ENCODE measurements at regions not wholly inside any gene's neighbourhood (a gene's known extent, or its start where the extent isn't known, plus 50 kb on each side); places are given as distances from the start of the nearest gene placed in this dataset.

DNA sequence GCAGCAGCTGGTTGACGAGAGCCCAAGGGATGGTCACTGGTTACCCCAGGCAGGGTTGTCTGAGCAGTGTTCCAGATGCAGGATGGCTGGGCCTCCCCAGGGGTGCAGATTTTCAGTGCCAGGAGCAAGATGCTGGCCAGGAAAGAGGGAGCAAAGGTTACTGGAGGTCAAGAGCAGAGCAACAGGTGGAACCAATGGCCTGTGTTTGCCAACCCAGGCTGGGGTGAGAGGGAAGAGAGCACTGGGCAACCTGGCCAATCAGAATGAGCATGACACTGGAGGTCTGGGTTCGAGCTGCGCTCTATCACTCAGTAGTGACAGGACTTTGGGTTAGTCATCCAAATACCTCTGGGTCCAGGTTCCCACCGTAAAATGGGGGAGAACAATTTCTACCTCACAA, 90.6 kb upstream of the TLE3 start (continued):
- TF ChIP-seq, protein P1, sequence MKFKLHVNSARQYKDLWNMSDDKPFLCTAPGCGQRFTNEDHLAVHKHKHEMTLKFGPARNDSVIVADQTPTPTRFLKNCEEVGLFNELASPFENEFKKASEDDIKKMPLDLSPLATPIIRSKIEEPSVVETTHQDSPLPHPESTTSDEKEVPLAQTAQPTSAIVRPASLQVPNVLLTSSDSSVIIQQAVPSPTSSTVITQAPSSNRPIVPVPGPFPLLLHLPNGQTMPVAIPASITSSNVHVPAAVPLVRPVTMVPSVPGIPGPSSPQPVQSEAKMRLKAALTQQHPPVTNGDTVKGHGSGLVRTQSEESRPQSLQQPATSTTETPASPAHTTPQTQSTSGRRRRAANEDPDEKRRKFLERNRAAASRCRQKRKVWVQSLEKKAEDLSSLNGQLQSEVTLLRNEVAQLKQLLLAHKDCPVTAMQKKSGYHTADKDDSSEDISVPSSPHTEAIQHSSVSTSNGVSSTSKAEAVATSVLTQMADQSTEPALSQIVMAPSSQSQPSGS (IDR thresholded peaks at IDR 0.05; ENCODE audit: low read length), result no peak
- TF ChIP-seq TAF7 (optimal IDR thresholded peaks at IDR 0.05; ENCODE audit: borderline replicate concordance, low read depth, low read length), result no peak

Data from H1 (cell line).